ENCODE measurements at regions not wholly inside any gene's neighbourhood (a gene's known extent, or its start where the extent isn't known, plus 50 kb on each side); places are given as distances from the start of the nearest gene placed in this dataset.

- TF ChIP-seq YY1 (IDR thresholded peaks at IDR 0.05; ENCODE audit: insufficient read depth, insufficient read length), result no peak
- no peak for TF ChIP-seq ZNF274 (IDR thresholded peaks at IDR 0.05; ENCODE audit: low read depth, low read length)
Observed at GRCh38 chr17:22516861-22517636, 824.7 kb downstream of the KCNJ18 start.

Measured in NT2/D1 (cell line).